ENCODE measurements at regions not wholly inside any gene's neighbourhood (a gene's known extent, or its start where the extent isn't known, plus 50 kb on each side); places are given as distances from the start of the nearest gene placed in this dataset.

- no peak overlapping the region for H2AFZ ChIP-seq (ENCODE audit: low read depth, low read length, poor library complexity, severe bottlenecking)
- RAD21 ChIA-PET (ENCODE audit: low non-redundant PET in 1 of 2, low total read pairs in 2 of 2, uncharacterized antibody in 2 of 2, unreplicated experiment in 2 of 2): no interaction called here
Measured at GRCh38 chr13:106061781-106062180, 473.7 kb downstream of the EFNB2 start.

DNA sequence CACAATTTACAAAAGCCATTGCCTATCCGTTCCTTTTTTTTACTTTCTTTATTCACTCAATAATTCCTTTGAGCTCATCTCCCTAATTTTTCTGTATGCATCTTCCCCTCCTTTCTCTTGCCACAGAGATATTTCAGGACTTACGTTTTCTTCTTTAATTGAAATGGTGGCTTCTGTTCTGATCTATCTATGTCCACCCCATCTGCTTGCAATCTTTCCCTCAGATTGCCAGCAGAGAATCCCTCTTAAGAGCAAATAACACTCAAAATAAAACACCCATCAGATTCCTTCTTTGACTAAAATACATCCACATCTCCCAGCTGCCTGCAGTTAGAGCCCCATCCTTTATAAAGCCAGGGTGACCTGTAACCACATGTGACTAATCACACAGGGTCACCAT is 478.6 kb downstream of the EFNB2 start:
- ChIA-PET POLR2A (no interaction called here), RAD21 (ENCODE audit: low non-redundant PET in 1 of 2, low total read pairs in 2 of 2, uncharacterized antibody in 2 of 2, unreplicated experiment in 2 of 2) (no interaction called here), CTCF (no interaction called here)
- no peaks in the 10 kb centered on the region for H3K36me3 ChIP-seq (ENCODE audit: control insufficient read depth in 1 of 2, insufficient read depth in 2 of 2, low read length in 2 of 2)
- no peak overlapping the region for H3K27ac ChIP-seq (ENCODE audit: low read depth, low read length)
- no peak overlapping the region for H2AFZ ChIP-seq (ENCODE audit: low read depth, low read length, poor library complexity, severe bottlenecking)
- no TSS peak for BruUV-seq (replicated peaks)
- no peak overlapping the region for H3K4me2 ChIP-seq (ENCODE audit: low read length)
- no peak overlapping the region for H3K9ac ChIP-seq (ENCODE audit: low read length)
- no peaks in the 10 kb centered on the region for H3K9me3 ChIP-seq (ENCODE audit: control insufficient read depth in 1 of 2, insufficient read depth in 1 of 2, low read depth in 1 of 2, low read length in 2 of 2)
- H3K9me2 ChIP-seq (ENCODE audit: insufficient read depth): no peaks in the 10 kb centered on the region
- no peak overlapping the region for H3K4me3 ChIP-seq (replicated peaks in 1 of 2; ENCODE audit: low read depth in 1 of 2, low read length in 2 of 2)
- intact Hi-C loops (cut with micrococcal nuclease): no loop called here
- no peak for ATAC-seq
- no peaks in the 10 kb centered on the region for H3K4me1 ChIP-seq (ENCODE audit: control insufficient read depth in 1 of 2, insufficient read depth in 2 of 2, low read length in 2 of 2)
- H3K79me2 ChIP-seq (ENCODE audit: insufficient read depth, low read length): no peaks in the 10 kb centered on the region
- no peak for DNase-seq (ENCODE audit: low read depth, low spot score)
- no peaks in the 10 kb centered on the region for H4K20me1 ChIP-seq (ENCODE audit: insufficient read depth)
- H3K27me3 ChIP-seq (ENCODE audit: insufficient read depth, low read length): no peaks in the 10 kb centered on the region
- TF ChIP-seq TCF7L2 (IDR thresholded peaks at IDR 0.05; ENCODE audit: borderline replicate concordance, extremely low read depth, insufficient read depth, insufficient read length): no peak
- TF ChIP-seq ZNF274 (IDR thresholded peaks at IDR 0.05; ENCODE audit: low read depth, low read length): no peak
- no peak for TF ChIP-seq JUND (IDR thresholded peaks at IDR 0.05)
- TF ChIP-seq SIN3A (IDR thresholded peaks at IDR 0.05; ENCODE audit: low read depth): no peak
- TF ChIP-seq, protein P1, sequence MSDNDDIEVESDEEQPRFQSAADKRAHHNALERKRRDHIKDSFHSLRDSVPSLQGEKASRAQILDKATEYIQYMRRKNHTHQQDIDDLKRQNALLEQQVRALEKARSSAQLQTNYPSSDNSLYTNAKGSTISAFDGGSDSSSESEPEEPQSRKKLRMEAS (IDR thresholded peaks at IDR 0.05): no peak
- no peak for TF ChIP-seq ELF1 (IDR thresholded peaks at IDR 0.05; ENCODE audit: borderline replicate concordance, low read depth)
- no peak for TF ChIP-seq EGR1 (IDR thresholded peaks at IDR 0.05; ENCODE audit: low read depth)
- TF ChIP-seq, protein P2, sequence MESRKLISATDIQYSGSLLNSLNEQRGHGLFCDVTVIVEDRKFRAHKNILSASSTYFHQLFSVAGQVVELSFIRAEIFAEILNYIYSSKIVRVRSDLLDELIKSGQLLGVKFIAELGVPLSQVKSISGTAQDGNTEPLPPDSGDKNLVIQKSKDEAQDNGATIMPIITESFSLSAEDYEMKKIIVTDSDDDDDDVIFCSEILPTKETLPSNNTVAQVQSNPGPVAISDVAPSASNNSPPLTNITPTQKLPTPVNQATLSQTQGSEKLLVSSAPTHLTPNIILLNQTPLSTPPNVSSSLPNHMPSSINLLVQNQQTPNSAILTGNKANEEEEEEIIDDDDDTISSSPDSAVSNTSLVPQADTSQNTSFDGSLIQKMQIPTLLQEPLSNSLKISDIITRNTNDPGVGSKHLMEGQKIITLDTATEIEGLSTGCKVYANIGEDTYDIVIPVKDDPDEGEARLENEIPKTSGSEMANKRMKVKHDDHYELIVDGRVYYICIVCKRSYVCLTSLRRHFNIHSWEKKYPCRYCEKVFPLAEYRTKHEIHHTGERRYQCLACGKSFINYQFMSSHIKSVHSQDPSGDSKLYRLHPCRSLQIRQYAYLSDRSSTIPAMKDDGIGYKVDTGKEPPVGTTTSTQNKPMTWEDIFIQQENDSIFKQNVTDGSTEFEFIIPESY (IDR thresholded peaks at IDR 0.05; ENCODE audit: extremely low read depth, insufficient replicate concordance, low read length): no peak
- no peak for TF ChIP-seq CTCF (IDR thresholded peaks at IDR 0.05 in 2 of 3, conservative IDR thresholded peaks at IDR 0.05 in 1 of 3; ENCODE audit: borderline replicate concordance in 1 of 3, insufficient read depth in 1 of 3, low read depth in 2 of 3, low read length in 2 of 3)
- TF ChIP-seq SP1 (IDR thresholded peaks at IDR 0.05; ENCODE audit: low read depth): no peak
- no peak for TF ChIP-seq EZH2phosphoT487 (IDR thresholded peaks at IDR 0.05; ENCODE audit: borderline replicate concordance)
- TF ChIP-seq ZFX (IDR thresholded peaks at IDR 0.05): no peak
- TF ChIP-seq RAD21 (IDR thresholded peaks at IDR 0.05; ENCODE audit: low read depth): no peak

More at GRCh38 chr13:106061781-106062180, 473.7 kb downstream of the EFNB2 start:
- no TSS peak for BruUV-seq (replicated peaks)
- ATAC-seq: no peak
- Histone ChIP-seq H3K9ac (ENCODE audit: low read length) (no peak overlapping the region), H3K79me2 (ENCODE audit: insufficient read depth, low read length) (no peaks in the 10 kb centered on the region), H3K9me3 (ENCODE audit: control insufficient read depth in 1 of 2, insufficient read depth in 1 of 2, low read depth in 1 of 2, low read length in 2 of 2) (no peaks in the 10 kb centered on the region), H3K27ac (ENCODE audit: low read depth, low read length) (no peak overlapping the region), H3K4me3 (replicated peaks in 1 of 2; ENCODE audit: low read depth in 1 of 2, low read length in 2 of 2) (no peak overlapping the region), H3K4me2 (ENCODE audit: low read length) (no peak overlapping the region), H3K36me3 (ENCODE audit: control insufficient read depth in 1 of 2, insufficient read depth in 2 of 2, low read length in 2 of 2) (no peaks in the 10 kb centered on the region), H3K27me3 (ENCODE audit: insufficient read depth, low read length) (no peaks in the 10 kb centered on the region), H4K20me1 (ENCODE audit: insufficient read depth) (no peaks in the 10 kb centered on the region), H3K9me2 (ENCODE audit: insufficient read depth) (no peaks in the 10 kb centered on the region), H3K4me1 (ENCODE audit: control insufficient read depth in 1 of 2, insufficient read depth in 2 of 2, low read length in 2 of 2) (no peaks in the 10 kb centered on the region)
- POLR2A ChIA-PET: no interaction called here
- DNase-seq (ENCODE audit: low read depth, low spot score): no peak
- CTCF ChIA-PET: no interaction called here
- TF ChIP-seq FOSL1 (IDR thresholded peaks at IDR 0.05; ENCODE audit: low read depth) (no peak), CBX3 (IDR thresholded peaks at IDR 0.05; ENCODE audit: low read depth) (no peak), RAD21 (IDR thresholded peaks at IDR 0.05; ENCODE audit: low read depth) (no peak), EGR1 (IDR thresholded peaks at IDR 0.05; ENCODE audit: low read depth) (no peak), SRF (IDR thresholded peaks at IDR 0.05; ENCODE audit: low read depth) (no peak), ZNF274 (IDR thresholded peaks at IDR 0.05; ENCODE audit: low read depth, low read length) (no peak), TCF7L2 (IDR thresholded peaks at IDR 0.05; ENCODE audit: borderline replicate concordance, extremely low read depth, insufficient read depth, insufficient read length) (no peak), JUND (IDR thresholded peaks at IDR 0.05) (no peak), POLR2AphosphoS5 (IDR thresholded peaks at IDR 0.05; ENCODE audit: low read depth, low read length) (no peak), ZFX (IDR thresholded peaks at IDR 0.05) (no peak), EZH2phosphoT487 (IDR thresholded peaks at IDR 0.05; ENCODE audit: borderline replicate concordance) (no peak), POLR2A (IDR thresholded peaks at IDR 0.05; ENCODE audit: borderline replicate concordance, extremely low read depth, insufficient read depth, insufficient read length) (no peak)
- TF ChIP-seq, protein P3, sequence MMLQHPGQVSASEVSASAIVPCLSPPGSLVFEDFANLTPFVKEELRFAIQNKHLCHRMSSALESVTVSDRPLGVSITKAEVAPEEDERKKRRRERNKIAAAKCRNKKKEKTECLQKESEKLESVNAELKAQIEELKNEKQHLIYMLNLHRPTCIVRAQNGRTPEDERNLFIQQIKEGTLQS (IDR thresholded peaks at IDR 0.05): no peak
- intact Hi-C loops (cut with micrococcal nuclease): no loop called here

Measured in HCT116 (cell line).